Testis (tissue), 2 donors: ENCODE measurements at regions not wholly inside any gene's neighbourhood (a gene's known extent, or its start where the extent isn't known, plus 50 kb on each side); places are given as distances from the start of the nearest gene placed in this dataset.

Experiments used
- DNase-seq: peaks from one replicate; pipeline ENCODE4 v3.0.0-alpha.2; 2019
- H3K27ac ChIP-seq, 2 donors: fragments of 200-600 bp; sonication (generic); one replicate each; pipeline ENCODE4 v1.5.1; 2019
- H3K27me3 ChIP-seq: fragments of 200-600 bp; sonication (generic); one replicate; pipeline ENCODE4 v1.5.1; 2019
- H3K36me3 ChIP-seq: fragments of 200-600 bp; sonication (generic); one replicate; pipeline ENCODE4 v1.5.1; 2017; ENCODE audit warnings: low read depth; ENCODE audit errors: missing control alignments
- H3K4me1 ChIP-seq: fragments of 200-600 bp; sonication (generic); one replicate; pipeline ENCODE4 v1.5.1; 2019
- H3K4me3 ChIP-seq, 2 donors: fragments of 200-600 bp; sonication (generic); one replicate each; pipeline ENCODE4 v1.5.1; 2017 to 2019
- H3K9me3 ChIP-seq: fragments of 200-600 bp; sonication (generic); one replicate; pipeline ENCODE4 v1.5.1; 2017
- CTCF ChIP-seq, 3 experiments: fragments of 450-650 bp in 2 of 3; fragments of 200-600 bp in 1 of 3; sonication (generic) in 1 of 3; IDR thresholded peaks; one replicate each; pipeline ENCODE4 v1.5.1; 2016 to 2019; ENCODE audit warnings: antibody characterized with exemption in 3 of 3, mild to moderate bottlenecking in 2 of 3, moderate library complexity in 1 of 3
- POLR2A ChIP-seq: fragments of 450-650 bp; IDR thresholded peaks from one replicate; pipeline ENCODE4 v1.6.1; 2017; ENCODE audit warnings: antibody characterized with exemption, mild to moderate bottlenecking, moderate library complexity
- WGBS, 2 donors: methylation state at CpG; one replicate each; pipeline ENCODE4 v1.1.5; 2018; 5-methylcytosine and 5-hydroxymethylcytosine counted together
- intact Hi-C: fragments of 100-400 bp; cut with DNase I; formaldehyde crosslinking; loops from one replicate; pipeline ENCODE4 v1.15.1; 2023; ENCODE audit warnings: low total_unique reads

GRCh38 chr5:58156973-58157701 is 302.7 kb downstream of the PLK2 start:
- DNase-seq, result no peak
- Histone ChIP-seq H3K27ac (no peak overlapping the region), H3K9me3 (no peaks in the 10 kb centered on the region), H3K36me3 (no peaks in the 10 kb centered on the region), H3K27me3 (no peaks in the 10 kb centered on the region), H3K4me1 (peaks cover 3% of the 10 kb centered on the region), H3K4me3 (no peak overlapping the region)
- WGBS, 2 donors, result 52 to 66% methylated on average over 8 of the region's 8 CpGs
- intact Hi-C loops, result no loop called here
- TF ChIP-seq POLR2A, result no peak

- H3K4me1 ChIP-seq, result peaks cover 3% of the 10 kb centered on the region
- no peak overlapping the region for H3K4me3 ChIP-seq
- no peaks in the 10 kb centered on the region for H3K36me3 ChIP-seq
- H3K27me3 ChIP-seq, result no peaks in the 10 kb centered on the region
- 81 to 86% methylated on average over 6 of the region's 6 CpGs for WGBS, 2 donors
- H3K9me3 ChIP-seq, result no peaks in the 10 kb centered on the region
- no peak for DNase-seq
- no peak overlapping the region for H3K27ac ChIP-seq
- TF ChIP-seq POLR2A (no peak), CTCF (IDR thresholded peaks at IDR 0.05) (no peak)
- intact Hi-C loops, result no loop called here
Observed at GRCh38 chr5:58156361-58156760, 303.5 kb downstream of the PLK2 start.

GRCh38 chr5:58153255-58153654 is 306.6 kb downstream of the PLK2 start:
- 78 to 88% methylated on average over 7 of the region's 7 CpGs for WGBS, 2 donors
- Histone ChIP-seq H3K27me3 (no peaks in the 10 kb centered on the region), H3K4me3 (no peak overlapping the region), H3K27ac (no peak overlapping the region), H3K36me3 (no peaks in the 10 kb centered on the region), H3K4me1 (peaks cover 3% of the 10 kb centered on the region), H3K9me3 (no peaks in the 10 kb centered on the region)
- intact Hi-C loops, result no loop called here
- no peak for DNase-seq
- no peak for TF ChIP-seq CTCF (IDR thresholded peaks at IDR 0.05)
- no peak for TF ChIP-seq POLR2A

GRCh38 chr5:58151414-58151813 is 308.5 kb downstream of the PLK2 start:
- 98% methylated on average over 1 of the region's 1 CpG for WGBS, 2 donors
- no peaks in the 10 kb centered on the region for H3K36me3 ChIP-seq
- H3K9me3 ChIP-seq, result no peaks in the 10 kb centered on the region
- H3K27ac ChIP-seq, result no peak overlapping the region
- no peaks in the 10 kb centered on the region for H3K27me3 ChIP-seq
- intact Hi-C loops, result no loop called here
- DNase-seq, result no peak
- H3K4me1 ChIP-seq, result no peaks in the 10 kb centered on the region
- H3K4me3 ChIP-seq, result no peak overlapping the region
- no peak for TF ChIP-seq CTCF (IDR thresholded peaks at IDR 0.05)
- TF ChIP-seq POLR2A, result no peak

GRCh38 chr5:58150926-58151325 is 309.0 kb downstream of the PLK2 start:
- no peaks in the 10 kb centered on the region for H3K27me3 ChIP-seq
- H3K4me1 ChIP-seq, result no peaks in the 10 kb centered on the region
- intact Hi-C loops, result no loop called here
- 96 to 100% methylated on average over 2 of the region's 2 CpGs for WGBS, 2 donors
- no peaks in the 10 kb centered on the region for H3K9me3 ChIP-seq
- DNase-seq, result no peak
- no peaks in the 10 kb centered on the region for H3K36me3 ChIP-seq
- H3K27ac ChIP-seq, result no peak overlapping the region
- TF ChIP-seq POLR2A (no peak), CTCF (IDR thresholded peaks at IDR 0.05) (no peak)
- no peak overlapping the region for H3K4me3 ChIP-seq
